ENCODE measurements at regions not wholly inside any gene's neighbourhood (a gene's known extent, or its start where the extent isn't known, plus 50 kb on each side); places are given as distances from the start of the nearest gene placed in this dataset.

- TF ChIP-seq POLR2A (IDR thresholded peaks at IDR 0.05) = no peak
- TF ChIP-seq CTCF (IDR thresholded peaks at IDR 0.05) = no peak
Observed at GRCh38 chr14:61644175-61644574, 51.1 kb upstream of the HIF1A start.

All from testis (tissue), 2 donors.